Endometrium (tissue), 2 donors: ENCODE measurements at regions not wholly inside any gene's neighbourhood (a gene's known extent, or its start where the extent isn't known, plus 50 kb on each side); places are given as distances from the start of the nearest gene placed in this dataset.

Experiments used
- FAIRE-seq: peaks from 2 replicates; lab custom pipeline; 2012; peaks lifted over from hg19 to GRCh38; lab: Jason Lieb, UNC
- donor health status: control.
- donor health status: control.

- no peak for FAIRE-seq
These were observed 623.2 kb upstream of the ZFHX3 start for GRCh38 chr16:73670836-73671820.

- no peak for FAIRE-seq
These were observed 621.8 kb upstream of the ZFHX3 start for GRCh38 chr16:73669535-73670274.

GRCh38 chr16:73663720-73664119 lies 615.8 kb upstream of the ZFHX3 start:
- FAIRE-seq = no peak

DNA sequence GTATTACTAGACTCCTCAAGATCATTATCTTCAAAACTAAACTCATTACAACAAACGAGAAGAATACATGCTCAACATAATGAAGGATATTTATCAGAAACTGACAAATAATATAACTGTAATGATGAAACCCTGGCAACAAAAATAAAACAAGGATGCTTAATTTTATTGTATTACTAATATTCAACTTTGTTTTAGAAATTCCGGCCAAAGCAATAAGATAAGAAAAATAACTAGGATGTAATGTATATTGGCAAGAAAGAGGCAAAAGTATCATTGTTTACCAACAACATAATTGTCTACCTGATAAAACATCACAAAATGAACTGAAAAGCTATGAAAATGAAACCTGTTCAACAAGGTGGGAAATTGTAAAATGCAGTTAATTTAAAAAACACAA lies 588.3 kb upstream of the ZFHX3 start:
- no peak for FAIRE-seq

- no peak for FAIRE-seq
These were observed 581.1 kb upstream of the ZFHX3 start for GRCh38 chr16:73629011-73629410.

DNA sequence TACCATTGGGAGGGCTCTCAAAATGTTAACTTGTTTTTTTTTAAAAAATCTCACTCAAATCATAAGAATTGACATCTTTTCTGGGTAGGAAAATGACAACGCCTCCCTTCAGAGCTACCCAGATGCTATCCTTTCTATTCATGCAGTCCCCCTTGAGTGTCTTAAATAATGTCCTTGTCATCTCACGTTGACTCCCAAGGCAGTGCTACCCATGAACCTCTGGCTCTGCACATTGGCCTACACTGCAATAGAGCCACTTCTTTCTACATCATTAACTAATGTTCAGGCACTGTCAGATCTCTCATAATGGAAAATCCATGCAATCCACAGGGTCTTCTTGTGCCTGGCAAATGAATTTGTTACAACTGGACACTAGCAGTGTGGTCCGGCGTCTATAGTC lies 569.8 kb upstream of the ZFHX3 start:
- FAIRE-seq = no peak

DNA sequence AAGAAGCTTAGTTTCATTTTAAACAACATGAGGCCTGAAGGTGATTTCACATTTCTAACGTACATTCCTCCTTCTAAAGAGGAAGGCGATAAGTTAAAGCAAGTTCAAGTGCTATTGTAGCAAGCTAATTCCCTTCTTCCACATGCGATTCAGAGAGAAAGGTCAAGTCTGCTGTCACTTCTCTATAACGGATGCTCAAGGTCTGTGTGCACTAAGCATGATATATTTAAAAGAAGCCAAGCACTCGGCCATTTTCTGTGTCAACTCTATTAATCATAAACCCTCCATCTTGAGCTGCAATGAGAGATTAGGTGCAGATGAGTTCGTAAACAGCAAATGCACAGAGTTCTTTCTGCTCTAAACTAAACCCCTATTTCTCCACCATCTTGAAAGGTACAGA lies 568.8 kb upstream of the ZFHX3 start:
- no peak for FAIRE-seq

GRCh38 chr16:73616166-73616753 lies 568.3 kb upstream of the ZFHX3 start:
- FAIRE-seq = no peak

GRCh38 chr16:73615071-73615940 lies 567.4 kb upstream of the ZFHX3 start:
- no peak for FAIRE-seq

DNA sequence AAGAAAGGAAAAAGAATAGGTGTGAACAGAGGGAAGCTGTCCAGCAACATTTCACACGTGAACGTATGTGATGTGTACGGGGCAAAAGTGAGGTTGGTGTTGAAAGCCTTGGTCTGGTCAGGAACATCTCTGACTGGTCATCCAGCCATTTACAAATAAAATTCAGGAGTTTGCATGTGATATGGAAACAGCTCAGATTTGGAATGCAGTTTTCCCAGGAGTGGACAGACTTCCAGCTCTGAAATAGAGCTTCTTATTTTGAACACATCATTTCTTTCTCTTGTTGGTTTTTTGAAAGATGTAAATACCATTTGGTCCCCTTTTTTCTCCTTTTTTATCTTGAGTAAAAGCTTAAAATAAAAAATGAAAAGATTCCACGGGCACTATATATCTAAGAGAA lies 566.2 kb upstream of the ZFHX3 start:
- no peak for FAIRE-seq

DNA sequence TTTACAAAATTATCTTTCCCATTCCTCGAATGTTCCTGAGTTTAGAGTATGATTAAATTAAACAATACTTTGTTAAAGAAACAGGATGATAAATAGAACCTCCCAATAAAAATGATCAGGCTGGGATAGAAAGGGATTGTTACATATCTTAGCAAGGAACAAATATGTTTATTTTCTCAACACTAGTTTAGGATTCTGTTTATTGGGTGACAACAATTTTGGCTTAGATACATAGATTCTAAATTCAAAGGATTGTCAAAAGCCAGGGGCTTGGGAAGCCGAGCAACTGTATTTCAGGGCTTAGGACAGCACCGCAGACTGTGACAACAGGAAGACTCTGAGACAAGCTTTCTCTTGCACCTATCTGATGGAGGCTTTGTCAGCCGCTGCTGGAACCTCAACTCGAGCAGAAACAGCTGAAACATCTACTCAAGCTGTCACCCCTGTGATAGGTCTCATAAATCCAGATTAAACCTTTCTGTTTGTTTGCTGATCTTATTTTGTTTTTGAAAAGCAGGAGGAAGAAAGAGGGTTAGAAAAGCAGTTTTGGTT lies 562.8 kb upstream of the ZFHX3 start:
- no peak for FAIRE-seq

- no peak for FAIRE-seq
These were observed 562.2 kb upstream of the ZFHX3 start for GRCh38 chr16:73610160-73610559.

DNA sequence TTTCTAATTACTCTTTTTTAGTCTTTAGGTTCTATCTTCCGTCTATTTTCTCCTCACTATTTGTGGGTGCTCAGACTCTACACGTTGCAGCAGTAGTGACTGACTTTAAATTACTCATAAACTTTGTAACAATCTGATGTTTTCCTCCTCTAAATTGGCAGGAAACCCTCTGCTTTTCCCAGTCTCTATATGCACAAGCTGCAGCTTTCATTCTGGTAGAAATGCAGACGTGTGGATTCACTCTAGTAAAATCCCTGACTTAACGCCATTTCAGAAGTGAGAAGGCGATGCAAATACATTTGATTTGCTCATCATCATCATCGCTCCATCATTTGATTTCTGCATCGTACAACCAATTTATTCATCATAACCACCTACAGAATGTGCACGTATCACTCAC lies 561.0 kb upstream of the ZFHX3 start:
- FAIRE-seq = no peak

DNA sequence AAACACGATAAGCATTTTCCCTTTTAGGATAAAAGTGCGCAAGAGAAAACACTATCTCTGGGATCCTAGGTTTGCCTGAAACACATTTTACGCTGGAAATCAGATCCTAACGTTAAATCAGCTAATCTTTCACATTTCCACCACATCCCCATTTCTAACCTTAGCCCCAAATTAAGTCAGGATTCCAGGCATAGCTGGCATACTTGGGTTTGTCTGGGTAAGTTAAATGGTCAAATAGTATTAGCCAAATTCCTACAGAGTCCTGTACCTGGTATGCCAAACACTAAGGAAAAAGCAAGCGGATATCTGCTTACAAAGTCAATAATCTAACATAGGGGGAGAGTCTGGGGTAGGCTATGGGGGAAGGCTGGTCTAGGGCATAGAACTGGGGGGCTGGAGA lies 557.4 kb upstream of the ZFHX3 start:
- FAIRE-seq = no peak

- FAIRE-seq = no peak
These were observed 554.0 kb upstream of the ZFHX3 start for GRCh38 chr16:73601911-73602310.

DNA sequence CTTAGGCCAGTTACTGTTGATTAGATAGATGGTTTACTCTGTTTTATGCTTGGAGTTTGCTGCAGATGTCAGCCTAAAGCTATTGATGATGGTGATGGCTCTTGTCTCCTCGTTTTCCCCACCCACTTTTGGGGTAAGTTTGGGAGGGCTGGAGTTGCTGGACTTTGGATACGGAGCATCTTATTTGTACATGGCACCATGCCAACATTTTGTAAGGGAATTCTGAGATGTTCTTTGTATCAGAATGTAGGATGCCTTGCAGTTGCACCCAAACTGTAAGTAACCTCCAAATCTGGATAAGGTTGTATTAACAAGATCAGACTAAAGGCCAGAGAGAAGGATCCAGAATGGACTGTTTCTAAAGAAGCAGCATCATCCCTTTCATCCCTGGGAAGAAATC lies 551.9 kb upstream of the ZFHX3 start:
- FAIRE-seq = no peak

GRCh38 chr16:73599351-73599750 lies 551.4 kb upstream of the ZFHX3 start:
- FAIRE-seq = no peak

DNA sequence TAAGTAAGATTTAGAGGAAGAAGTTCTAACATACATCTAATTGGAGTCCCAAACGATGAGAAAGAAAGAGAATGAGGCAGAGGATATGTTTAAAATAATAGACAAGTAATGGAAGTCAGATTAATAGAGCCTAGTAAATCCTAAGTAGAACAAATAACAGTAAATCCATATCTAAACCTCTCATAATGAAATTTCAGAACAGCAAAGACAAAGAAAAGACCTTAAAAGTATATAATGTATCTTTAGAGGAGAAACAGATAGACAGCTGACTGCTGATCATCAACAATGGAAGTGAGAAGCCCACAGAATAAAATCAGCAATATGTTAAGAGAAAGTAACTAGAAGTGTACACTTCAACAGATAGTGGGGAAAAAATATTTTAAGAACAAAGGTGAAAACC lies 536.2 kb upstream of the ZFHX3 start:
- no peak for FAIRE-seq

GRCh38 chr16:73572135-73572828 lies 524.4 kb upstream of the ZFHX3 start:
- no peak for FAIRE-seq

DNA sequence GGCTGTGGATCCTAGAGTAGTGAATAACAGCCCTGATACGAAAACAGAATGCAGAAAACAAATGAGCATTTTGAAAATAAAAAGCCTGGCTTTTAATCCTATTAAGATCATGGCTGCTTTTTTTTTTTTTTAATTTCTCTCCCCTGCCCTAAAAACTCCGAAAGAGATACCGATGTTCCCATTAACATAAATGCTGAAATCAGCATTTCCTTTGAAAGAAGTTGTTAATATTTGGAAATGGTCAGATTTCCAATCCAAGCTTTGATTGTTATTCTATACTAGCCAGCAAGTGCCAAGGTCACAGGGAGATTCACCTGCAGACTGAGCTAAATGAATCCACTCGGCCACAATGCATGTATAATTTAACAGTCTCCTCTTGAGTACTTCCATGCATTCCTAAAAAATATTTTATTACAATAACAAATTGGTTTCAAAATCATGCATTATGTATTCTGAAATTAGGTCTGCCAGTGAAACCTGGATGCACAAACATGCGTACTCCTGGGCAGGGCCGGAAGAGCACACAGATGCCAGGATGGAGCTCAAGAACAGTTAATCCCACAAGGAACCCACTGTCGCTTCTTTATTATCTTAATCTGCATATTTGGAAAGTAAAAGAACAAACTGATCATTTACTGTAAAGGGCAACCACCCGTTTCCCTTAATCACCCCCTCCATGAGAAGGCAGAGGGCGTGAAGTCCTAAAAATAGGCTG lies 521.5 kb upstream of the ZFHX3 start:
- FAIRE-seq = no peak
